NCI-H510A (cell line): ENCODE measurements at regions not wholly inside any gene's neighbourhood (a gene's known extent, or its start where the extent isn't known, plus 50 kb on each side); places are given as distances from the start of the nearest gene placed in this dataset.
A peak's percentile ranks its signal among the peaks of the same experiment; 100 is the strongest.
"Not testable (repeated sequence)": the region's sequence is repeated elsewhere in the genome, so short reads cannot be mapped to it uniquely, and the experiment has no call there.

Source experiments
- DNase-seq: peaks from one replicate; lab custom pipeline; 2025; lab: John Stamatoyannopoulos, UW

GRCh38 chr5:7299731-7300130, 96.2 kb upstream of the ADCY2 start:
- DNase-seq, result not testable (repeated sequence)

- not testable (repeated sequence) for DNase-seq
Observed at GRCh38 chr5:7305000-7305674, 90.8 kb upstream of the ADCY2 start.

GRCh38 chr5:7306556-7306955, 89.4 kb upstream of the ADCY2 start:
- not testable (repeated sequence) for DNase-seq

- not testable (repeated sequence) for DNase-seq
Observed at GRCh38 chr5:7307709-7308108, 88.2 kb upstream of the ADCY2 start.

- DNase-seq, result not testable (repeated sequence)
Observed at GRCh38 chr5:7309715-7310114, 86.2 kb upstream of the ADCY2 start.

GRCh38 chr5:7310656-7311055, 85.3 kb upstream of the ADCY2 start:
- not testable (repeated sequence) for DNase-seq

GRCh38 chr5:7315118-7315517, 80.8 kb upstream of the ADCY2 start:
- DNase-seq, result no peak

- no peak for DNase-seq
Observed at GRCh38 chr5:7317751-7318150, 78.2 kb upstream of the ADCY2 start.

GRCh38 chr5:7320701-7321301, 75.1 kb upstream of the ADCY2 start:
- DNase-seq, result no peak

- no peak for DNase-seq
Observed at GRCh38 chr5:7321724-7322123, 74.2 kb upstream of the ADCY2 start.

- DNase-seq, result no peak
Observed at GRCh38 chr5:7324919-7325318, 71.0 kb upstream of the ADCY2 start.

- no peak for DNase-seq
Observed at GRCh38 chr5:7325975-7326913, 69.7 kb upstream of the ADCY2 start.

GRCh38 chr5:7329141-7329540, 66.8 kb upstream of the ADCY2 start:
- no peak for DNase-seq

- no peak for DNase-seq
Observed at GRCh38 chr5:7329712-7330111, 66.2 kb upstream of the ADCY2 start.

GRCh38 chr5:7330256-7330655, 65.7 kb upstream of the ADCY2 start:
- no peak for DNase-seq

- peak; percentile 10 for DNase-seq
Observed at GRCh38 chr5:7331131-7331530, 64.8 kb upstream of the ADCY2 start.
